C4-2B (cell line): ENCODE measurements at regions not wholly inside any gene's neighbourhood (a gene's known extent, or its start where the extent isn't known, plus 50 kb on each side); places are given as distances from the start of the nearest gene placed in this dataset.

Experiments
- CTCF ChIP-seq: fragments of 450-650 bp; conservative IDR thresholded peaks from 2 replicates; pipeline ENCODE4 v1.5.1; 2017; ENCODE audit warnings: mild to moderate bottlenecking
- ZFX ChIP-seq: fragments of 450-650 bp; IDR thresholded peaks from 2 replicates; pipeline ENCODE4 v1.6.1; 2017

- no peak for TF ChIP-seq CTCF
- TF ChIP-seq ZFX: no peak
Measured at GRCh38 chr7:13731643-13732042, 257.8 kb downstream of the ETV1 start.
